ENCODE measurements at regions not wholly inside any gene's neighbourhood (a gene's known extent, or its start where the extent isn't known, plus 50 kb on each side); places are given as distances from the start of the nearest gene placed in this dataset.

- no TSS peak for BruUV-seq (replicated peaks)
- CTCF ChIA-PET (ENCODE audit: low intra/inter-chr PET ratio, low total read pairs), result no interaction called here
- no peak for FAIRE-seq
- in situ Hi-C loops (cut with HindIII; ENCODE audit: extremely low pct_ligation_motif_present, low pct_unique_long_range_greater_than_20kb) (no loop called here), intact Hi-C loops (cut with micrococcal nuclease; ENCODE audit: unreplicated experiment) (no loop called here)
- POLR2A ChIA-PET, result no interaction called here
- Histone ChIP-seq H3K4me1 (ENCODE audit: insufficient read depth, low read length) (no peaks in the 10 kb centered on the region), H3K4me2 (ENCODE audit: low read depth, low read length) (no peak overlapping the region), H3K9me3 (ENCODE audit: low read length) (no peaks in the 10 kb centered on the region), H3K4me3 (replicated peaks in 1 of 3; ENCODE audit: insufficient read depth in 1 of 3, low read depth in 2 of 3, low read length in 3 of 3) (no peak overlapping the region), H3K36me3 (replicated peaks in 1 of 2; ENCODE audit: control insufficient read depth in 1 of 2, insufficient read depth in 2 of 2, low read length in 2 of 2) (no peaks in the 10 kb centered on the region), H3K27me3 (ENCODE audit: control insufficient read depth in 1 of 2, insufficient read depth in 2 of 2, low read length in 2 of 2) (no peaks in the 10 kb centered on the region), H3K79me2 (ENCODE audit: insufficient read depth, low read length) (no peaks in the 10 kb centered on the region), H3K9ac (ENCODE audit: insufficient read depth, low read depth, low read length) (no peak overlapping the region), H2AFZ (ENCODE audit: low read length) (no peak overlapping the region), H3K27ac (ENCODE audit: extremely low read length, insufficient read depth, low read length) (no peak overlapping the region), H4K20me1 (ENCODE audit: insufficient read depth, low read length) (no peaks in the 10 kb centered on the region)
- DNase-seq (ENCODE audit: low spot score), result peak; percentile 1
- TF ChIP-seq ZFP91 (CRISPR knock-in tag; IDR thresholded peaks at IDR 0.05; ENCODE audit: borderline replicate concordance) (no peak), ZNF33A (CRISPR knock-in tag; IDR thresholded peaks at IDR 0.05; ENCODE audit: borderline replicate concordance) (no peak), ZNF629 (CRISPR knock-in tag; conservative IDR thresholded peaks at IDR 0.05) (no peak), JUN (CRISPR knock-in tag; IDR thresholded peaks at IDR 0.05) (no peak), ZNF282 (IDR thresholded peaks at IDR 0.05; ENCODE audit: partially characterized antibody) (no peak)
- ATAC-seq, result peak; percentile 44; the same call in 2 of the 3 replicates
These were observed 886.9 kb downstream of the AMY1C start for GRCh38 chr1:104636581-104636980.

GRCh38 chr1:104646233-104646632 is 896.5 kb downstream of the AMY1C start:
- BruUV-seq (replicated peaks), result no TSS peak
- no peak for ATAC-seq
- no peak overlapping the region for H2AFZ ChIP-seq (ENCODE audit: low read length)

More at GRCh38 chr1:104646233-104646632, 896.5 kb downstream of the AMY1C start:
- CTCF ChIA-PET (ENCODE audit: low intra/inter-chr PET ratio, low total read pairs), result no interaction called here
- Histone ChIP-seq H3K4me2 (ENCODE audit: low read depth, low read length) (no peak overlapping the region), H3K4me1 (ENCODE audit: insufficient read depth, low read length) (no peaks in the 10 kb centered on the region), H3K4me3 (replicated peaks in 1 of 3; ENCODE audit: insufficient read depth in 1 of 3, low read depth in 2 of 3, low read length in 3 of 3) (no peak overlapping the region), H3K36me3 (replicated peaks in 1 of 2; ENCODE audit: control insufficient read depth in 1 of 2, insufficient read depth in 2 of 2, low read length in 2 of 2) (no peaks in the 10 kb centered on the region), H4K20me1 (ENCODE audit: insufficient read depth, low read length) (no peaks in the 10 kb centered on the region), H3K9me3 (ENCODE audit: low read length) (no peaks in the 10 kb centered on the region), H3K9ac (ENCODE audit: insufficient read depth, low read depth, low read length) (no peak overlapping the region), H3K27ac (ENCODE audit: extremely low read length, insufficient read depth, low read length) (no peak overlapping the region), H3K79me2 (ENCODE audit: insufficient read depth, low read length) (no peaks in the 10 kb centered on the region), H3K27me3 (ENCODE audit: control insufficient read depth in 1 of 2, insufficient read depth in 2 of 2, low read length in 2 of 2) (no peaks in the 10 kb centered on the region)
- DNase-seq (ENCODE audit: low spot score), result no peak
- TF ChIP-seq ZNF160 (CRISPR knock-in tag; IDR thresholded peaks at IDR 0.05), result no peak
- no peak for TF ChIP-seq ZNF331 (CRISPR knock-in tag; IDR thresholded peaks at IDR 0.05)
- TF ChIP-seq ZSCAN12 (CRISPR knock-in tag; IDR thresholded peaks at IDR 0.05), result no peak
- no peak for TF ChIP-seq TBL1XR1 (IDR thresholded peaks at IDR 0.05; ENCODE audit: borderline replicate concordance, low read length, partially characterized antibody)
- no peak for TF ChIP-seq ZNF720 (CRISPR knock-in tag; IDR thresholded peaks at IDR 0.05)
- no peak for TF ChIP-seq PRDM10 (CRISPR knock-in tag; IDR thresholded peaks at IDR 0.05; ENCODE audit: low read depth)
- no peak for TF ChIP-seq SNAPC5 (CRISPR knock-in tag; IDR thresholded peaks at IDR 0.05; ENCODE audit: borderline replicate concordance)
- no peak for TF ChIP-seq MBD4 (IDR thresholded peaks at IDR 0.05; ENCODE audit: borderline replicate concordance, low read length)
- TF ChIP-seq HES4 (CRISPR knock-in tag; IDR thresholded peaks at IDR 0.05; ENCODE audit: borderline replicate concordance), result no peak
- POLR2A ChIA-PET, result no interaction called here
- FAIRE-seq, result no peak
- in situ Hi-C loops (cut with HindIII; ENCODE audit: extremely low pct_ligation_motif_present, low pct_unique_long_range_greater_than_20kb), result no loop called here
- intact Hi-C loops (cut with micrococcal nuclease; ENCODE audit: unreplicated experiment), result loop anchor here (10.0 kb wide), 1 partner anchor 489 kb away; no protein-coding TSS in a partner anchor
